ENCODE measurements at regions not wholly inside any gene's neighbourhood (a gene's known extent, or its start where the extent isn't known, plus 50 kb on each side); places are given as distances from the start of the nearest gene placed in this dataset.

GRCh38 chr6:147660334-147661311 lies 152.1 kb downstream of the SAMD5 start:
- no peak overlapping the region for H3K4me3 ChIP-seq (ENCODE audit: low read depth, low read length)
- no peak for DNase-seq (ENCODE audit: low read depth)
- no peak for TF ChIP-seq CTCF (IDR thresholded peaks at IDR 0.05; ENCODE audit: low read depth, low read length)
- TF ChIP-seq MYC (IDR thresholded peaks at IDR 0.05; ENCODE audit: low read depth, low read length): no peak
- TF ChIP-seq, protein P1, sequence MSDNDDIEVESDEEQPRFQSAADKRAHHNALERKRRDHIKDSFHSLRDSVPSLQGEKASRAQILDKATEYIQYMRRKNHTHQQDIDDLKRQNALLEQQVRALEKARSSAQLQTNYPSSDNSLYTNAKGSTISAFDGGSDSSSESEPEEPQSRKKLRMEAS (IDR thresholded peaks at IDR 0.05; ENCODE audit: low read depth, low read length): no peak
- TF ChIP-seq POLR2A (IDR thresholded peaks at IDR 0.05; ENCODE audit: extremely low read depth, insufficient read length): no peak

DNA sequence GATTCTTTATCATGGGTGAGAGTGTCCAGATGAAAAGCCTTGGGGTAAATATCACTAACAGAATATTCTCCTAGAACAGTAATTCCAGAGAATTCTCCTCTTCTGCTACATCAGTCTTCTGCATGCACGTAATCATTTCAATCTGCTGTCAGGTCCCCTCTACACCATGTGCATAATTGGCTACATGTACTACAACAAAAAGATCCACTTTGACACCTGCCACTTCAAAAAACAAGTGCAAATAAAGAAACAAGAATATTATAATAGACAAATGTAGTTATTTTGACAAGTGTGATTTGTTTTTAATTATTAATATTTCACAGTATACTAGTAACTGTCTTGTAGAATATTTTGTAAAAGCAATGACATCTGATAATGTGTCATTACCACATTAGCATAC lies 154.2 kb downstream of the SAMD5 start:
- DNase-seq (ENCODE audit: low read depth): no peak
- TF ChIP-seq, protein P1 (IDR thresholded peaks at IDR 0.05; ENCODE audit: low read depth, low read length): no peak
- no peak for TF ChIP-seq POLR2A (IDR thresholded peaks at IDR 0.05; ENCODE audit: extremely low read depth, insufficient read length)
- TF ChIP-seq MYC (IDR thresholded peaks at IDR 0.05; ENCODE audit: low read depth, low read length): no peak
- no peak for TF ChIP-seq CTCF (IDR thresholded peaks at IDR 0.05; ENCODE audit: low read depth, low read length)
- no peak overlapping the region for H3K4me3 ChIP-seq (ENCODE audit: low read depth, low read length)

GRCh38 chr6:147664092-147664491 lies 155.6 kb downstream of the SAMD5 start:
- TF ChIP-seq CTCF (IDR thresholded peaks at IDR 0.05; ENCODE audit: low read depth, low read length) (no peak), POLR2A (IDR thresholded peaks at IDR 0.05; ENCODE audit: extremely low read depth, insufficient read length) (no peak), MYC (IDR thresholded peaks at IDR 0.05; ENCODE audit: low read depth, low read length) (no peak)
- TF ChIP-seq, protein P1 (IDR thresholded peaks at IDR 0.05; ENCODE audit: low read depth, low read length): no peak
- DNase-seq (ENCODE audit: low read depth): no peak
- no peak overlapping the region for H3K4me3 ChIP-seq (ENCODE audit: low read depth, low read length)

DNA sequence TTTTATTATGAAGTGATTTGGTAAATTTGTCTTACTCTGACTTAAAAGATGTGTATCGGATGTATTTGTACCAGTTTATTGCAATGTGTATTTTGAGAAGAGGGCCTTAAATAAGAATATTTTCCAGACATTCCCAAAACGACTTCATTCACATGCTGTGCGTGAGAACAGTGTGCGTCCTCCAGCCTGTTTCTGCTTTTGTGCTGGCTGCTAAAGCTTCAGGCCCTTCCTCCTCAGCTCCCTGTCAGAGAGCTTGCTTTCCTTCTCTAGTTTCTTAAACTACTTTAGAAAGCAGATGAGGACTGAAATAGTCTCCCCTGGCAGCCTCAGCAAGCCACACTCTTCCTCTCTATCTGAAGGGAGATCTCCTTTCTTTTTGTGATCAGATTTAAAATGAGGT lies 157.8 kb downstream of the SAMD5 start:
- H3K4me3 ChIP-seq (ENCODE audit: low read depth, low read length): no peak overlapping the region
- TF ChIP-seq, protein P1 (IDR thresholded peaks at IDR 0.05; ENCODE audit: low read depth, low read length): no peak
- TF ChIP-seq CTCF (IDR thresholded peaks at IDR 0.05; ENCODE audit: low read depth, low read length) (no peak), MYC (IDR thresholded peaks at IDR 0.05; ENCODE audit: low read depth, low read length) (no peak), POLR2A (IDR thresholded peaks at IDR 0.05; ENCODE audit: extremely low read depth, insufficient read length) (no peak)

DNA sequence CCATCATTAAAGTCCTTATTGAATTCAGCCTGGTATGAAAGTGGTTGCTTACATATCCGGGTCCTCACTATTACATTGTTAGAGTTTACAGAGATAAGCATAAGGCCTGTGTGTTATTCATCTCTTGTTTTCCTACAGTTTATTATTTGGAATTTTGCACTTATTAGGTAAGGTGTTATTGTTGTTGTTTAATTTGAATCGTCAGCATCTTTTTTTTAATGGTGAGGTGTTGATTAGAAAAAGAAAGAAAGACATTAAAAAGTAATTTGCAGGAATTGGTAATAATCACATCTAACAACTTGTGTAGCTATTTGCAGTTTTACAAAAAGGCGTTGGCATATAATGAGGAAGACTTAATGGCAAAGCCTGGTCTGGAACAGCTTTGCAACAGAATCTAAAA lies 158.6 kb downstream of the SAMD5 start:
- no peak overlapping the region for H3K4me3 ChIP-seq (ENCODE audit: low read depth, low read length)
- DNase-seq (ENCODE audit: low read depth): no peak
- TF ChIP-seq, protein P1 (IDR thresholded peaks at IDR 0.05; ENCODE audit: low read depth, low read length): no peak
- TF ChIP-seq POLR2A (IDR thresholded peaks at IDR 0.05; ENCODE audit: extremely low read depth, insufficient read length): no peak
- TF ChIP-seq CTCF (IDR thresholded peaks at IDR 0.05; ENCODE audit: low read depth, low read length): no peak
- TF ChIP-seq MYC (IDR thresholded peaks at IDR 0.05; ENCODE audit: low read depth, low read length): no peak

More for the DNA sequence above, 157.8 kb downstream of the SAMD5 start:
- no peak for DNase-seq (ENCODE audit: low read depth)
